K562 (cell line): ENCODE measurements at regions not wholly inside any gene's neighbourhood (a gene's known extent, or its start where the extent isn't known, plus 50 kb on each side); places are given as distances from the start of the nearest gene placed in this dataset.

Source experiments
- ATAC-seq: fragments of 200-7000 bp; cut with Tn5 transposase; 3 replicates; pipeline ENCODE4 v1.9.1; 2020; ENCODE audit warnings: moderate library complexity
- BruUV-seq: library from RNA; stranded (reverse); fragments of 400-500 nt; replicated peaks from 2 replicates; lab custom pipeline; 2021; lab: Mats Ljungman, UMichigan
- CTCF ChIA-PET: fragments of 300-600 bp; formaldehyde crosslinking; extraction: SDS; loops from one replicate; lab custom pipeline; 2021; ENCODE audit warnings: low intra/inter-chr PET ratio; lab: Yijun Ruan, JAX
- POLR2A ChIA-PET: fragments of 300-600, 350-650 bp; sonication (Branson Sonifier 250); formaldehyde crosslinking; extraction: SDS; loops from one replicate; lab custom pipeline; 2021; ENCODE audit warnings: antibody characterized with exemption, inconsistent platforms; lab: Yijun Ruan, JAX
- DNase-seq, 4 experiments: peaks; one replicate each; pipeline versions ENCODE4 v3.0.0 to v3.0.0-alpha.2; 2011 to 2018; ENCODE audit warnings: low spot score in 3 of 4, mixed read lengths in 3 of 4; ENCODE audit errors: extremely low read depth in 1 of 4
- FAIRE-seq: peaks from 2 replicates; lab custom pipeline; 2011; peaks lifted over from hg19 to GRCh38; lab: Jason Lieb, UNC
- H2AFZ ChIP-seq: 2 replicates; pipeline ENCODE4 v1.6.0; 2011; ENCODE audit warnings: low read depth, low read length, control low read depth, inconsistent platforms
- H3K27ac ChIP-seq: fragments of 200-600 bp; 3 replicates; pipeline ENCODE4 v1.8.0; 2011; ENCODE audit warnings: low read depth, mild to moderate bottlenecking, control low read depth, inconsistent platforms, low read length, moderate library complexity, mixed read lengths; ENCODE audit errors: extremely low read depth
- H3K27me3 ChIP-seq, 2 experiments: fragments of 300-600 bp in 1 of 2; 2 replicates in 1 of 2; 3 replicates in 1 of 2; pipeline versions ENCODE4 v1.6.0 to v1.8.0; 2011; ENCODE audit warnings: inconsistent platforms in 2 of 2, low read length in 2 of 2, mild to moderate bottlenecking in 1 of 2, mixed read lengths in 1 of 2, moderate library complexity in 1 of 2; ENCODE audit not compliant: control insufficient read depth in 2 of 2, insufficient read depth in 2 of 2
- H3K36me3 ChIP-seq: fragments of 300-600 bp; 3 replicates; pipeline ENCODE4 v1.8.0; 2011; ENCODE audit warnings: mild to moderate bottlenecking, low read length, inconsistent platforms; ENCODE audit not compliant: control insufficient read depth, insufficient read depth
- H3K4me1 ChIP-seq, 2 experiments: fragments of 200-600 bp in 1 of 2; replicated peaks in 1 of 2; 2 replicates in 1 of 2; 3 replicates in 1 of 2; pipeline versions ENCODE4 v1.5.1 to v1.8.0; 2011; ENCODE audit warnings: inconsistent platforms in 2 of 2, low read length in 2 of 2, mild to moderate bottlenecking in 1 of 2, mixed read lengths in 1 of 2, moderate library complexity in 1 of 2; ENCODE audit not compliant: control insufficient read depth in 2 of 2, insufficient read depth in 2 of 2
- H3K4me2 ChIP-seq: 2 replicates; pipeline ENCODE4 v1.6.1; 2011; ENCODE audit warnings: low read length, control low read depth, inconsistent platforms, mixed read lengths; ENCODE audit not compliant: insufficient read depth
- H3K4me3 ChIP-seq: fragments of 200-600 bp; sonication (generic), shearing (Covaris generic); 2 replicates; pipeline ENCODE4 v1.5.1; 2016; ENCODE audit warnings: control low read depth, inconsistent platforms
- H3K79me2 ChIP-seq: fragments of 200-600 bp; 3 replicates; pipeline ENCODE4 v1.8.0; 2011; ENCODE audit warnings: low read length, inconsistent platforms; ENCODE audit not compliant: control insufficient read depth, insufficient read depth
- H3K9ac ChIP-seq, 2 experiments: 2 replicates each; pipeline versions ENCODE4 v1.6.0 to v1.6.1; 2011; ENCODE audit warnings: low read depth in 2 of 2, low read length in 2 of 2, control low read depth in 1 of 2, inconsistent platforms in 1 of 2, mild to moderate bottlenecking in 1 of 2, mixed read lengths in 1 of 2; ENCODE audit not compliant: insufficient read depth in 1 of 2
- H3K9me1 ChIP-seq: one replicate; pipeline ENCODE4 v1.6.0; 2011; ENCODE audit warnings: inconsistent platforms, mild to moderate bottlenecking, low read length, moderate library complexity; ENCODE audit not compliant: control insufficient read depth, insufficient read depth
- H3K9me3 ChIP-seq: replicated peaks from 2 replicates; pipeline ENCODE4 v1.5.1; 2011; ENCODE audit warnings: low read depth, low read length, inconsistent platforms; ENCODE audit not compliant: control insufficient read depth, insufficient read depth
- H4K20me1 ChIP-seq: replicated peaks from 2 replicates; pipeline ENCODE4 v1.6.1; 2011; ENCODE audit warnings: low read length, inconsistent platforms, mixed read lengths; ENCODE audit not compliant: control insufficient read depth, insufficient read depth
- CBFA2T2 ChIP-seq: fragments of 450-650 bp; conservative IDR thresholded peaks from 2 replicates; pipeline ENCODE4 v1.6.1; 2017; ENCODE audit warnings: mild to moderate bottlenecking
- E2F4 ChIP-seq: sonication (generic); formaldehyde crosslinking; IDR thresholded peaks from 2 replicates; pipeline ENCODE4 v1.8.0; 2022; ENCODE audit warnings: mild to moderate bottlenecking, low read depth, missing genetic modification reagents
- PML ChIP-seq: IDR thresholded peaks from 2 replicates; pipeline ENCODE4 v1.6.1; 2012; ENCODE audit warnings: low read length, inconsistent platforms
- POLR2B ChIP-seq: fragments of 450-650 bp; IDR thresholded peaks from 2 replicates; pipeline ENCODE4 v1.6.1; 2018; ENCODE audit warnings: low read depth; ENCODE audit not compliant: partially characterized antibody
- RNF2 ChIP-seq: sonication (generic); IDR thresholded peaks from 2 replicates; pipeline ENCODE4 v1.6.1; 2016
- TEAD4 ChIP-seq, 2 experiments: sonication (generic) in 1 of 2; formaldehyde crosslinking in 1 of 2; IDR thresholded peaks; 2 replicates each; pipeline versions ENCODE4 v1.6.1 to v1.8.0; 2012 to 2022; ENCODE audit warnings: borderline replicate concordance in 1 of 2, inconsistent platforms in 1 of 2, low read length in 1 of 2, mild to moderate bottlenecking in 1 of 2, missing genetic modification reagents in 1 of 2
- ZNF121 ChIP-seq: sonication (generic); formaldehyde crosslinking; conservative IDR thresholded peaks from 2 replicates; pipeline ENCODE4 v1.8.0; 2022; ENCODE audit warnings: missing genetic modification reagents
- ZNF175 ChIP-seq: fragments of 200-800 bp; sonication (Bioruptor generic); IDR thresholded peaks from 2 replicates; pipeline ENCODE4 v1.6.1; 2016; ENCODE audit warnings: low read depth, mild to moderate bottlenecking, missing genetic modification characterization, missing compliant biosample characterization
- WGBS: fragments of 100-300 bp; shearing (Covaris generic); methylation state at CpG from one replicate; pipeline ENCODE4 v1.1.6; 2016; ENCODE audit warnings: low coverage, mixed read lengths; ENCODE audit not compliant: insufficient coverage; ENCODE audit errors: missing lambda C conversion rate; 5-methylcytosine and 5-hydroxymethylcytosine counted together
- in situ Hi-C: fragments of 300-500 bp; cut with MboI; formaldehyde crosslinking; loops from 4 replicates; pipeline ENCODE4 v1.15.0; 2018; ENCODE audit warnings: inconsistent platforms, mixed read lengths
- intact Hi-C: fragments of 100-400 bp; cut with micrococcal nuclease; formaldehyde crosslinking; loops from 2 replicates; pipeline ENCODE4 v1.14.2; 2022
- TF ChIP-seq, protein P1 (sequence below): fragments of 450-650 bp; IDR thresholded peaks from 2 replicates; pipeline ENCODE4 v1.6.1; 2016; ENCODE audit warnings: antibody characterized with exemption

- intact Hi-C loops (no loop called here), in situ Hi-C loops (no loop called here)
- BruUV-seq = no TSS peak
- POLR2A ChIA-PET = no interaction called here
- ATAC-seq = no peak
- no peaks in the 10 kb centered on the region for H3K9me3 ChIP-seq
- H3K79me2 ChIP-seq = no peaks in the 10 kb centered on the region
- H3K9ac ChIP-seq = no peak overlapping the region
- H3K9me1 ChIP-seq = no peaks in the 10 kb centered on the region
- no peaks in the 10 kb centered on the region for H3K4me1 ChIP-seq
- H3K4me3 ChIP-seq = no peak overlapping the region
- H2AFZ ChIP-seq = no peak overlapping the region
- no peaks in the 10 kb centered on the region for H3K27me3 ChIP-seq
- no peaks in the 10 kb centered on the region for H4K20me1 ChIP-seq
- no peak for FAIRE-seq
- CTCF ChIA-PET = no interaction called here
- no peaks in the 10 kb centered on the region for H3K36me3 ChIP-seq
- H3K4me2 ChIP-seq = no peak overlapping the region
- TF ChIP-seq TEAD4 (IDR thresholded peaks at IDR 0.05; ENCODE audit: low read length) (no peak), TEAD4 (CRISPR knock-in tag; IDR thresholded peaks at IDR 0.05; ENCODE audit: borderline replicate concordance) (no peak), ZNF121 (CRISPR knock-in tag) (no peak), RNF2 (no peak), PML (no peak), CBFA2T2 (no peak), E2F4 (CRISPR knock-in tag) (no peak), ZNF175 (CRISPR knock-in tag) (no peak), POLR2B (no peak)
- TF ChIP-seq, protein P1, sequence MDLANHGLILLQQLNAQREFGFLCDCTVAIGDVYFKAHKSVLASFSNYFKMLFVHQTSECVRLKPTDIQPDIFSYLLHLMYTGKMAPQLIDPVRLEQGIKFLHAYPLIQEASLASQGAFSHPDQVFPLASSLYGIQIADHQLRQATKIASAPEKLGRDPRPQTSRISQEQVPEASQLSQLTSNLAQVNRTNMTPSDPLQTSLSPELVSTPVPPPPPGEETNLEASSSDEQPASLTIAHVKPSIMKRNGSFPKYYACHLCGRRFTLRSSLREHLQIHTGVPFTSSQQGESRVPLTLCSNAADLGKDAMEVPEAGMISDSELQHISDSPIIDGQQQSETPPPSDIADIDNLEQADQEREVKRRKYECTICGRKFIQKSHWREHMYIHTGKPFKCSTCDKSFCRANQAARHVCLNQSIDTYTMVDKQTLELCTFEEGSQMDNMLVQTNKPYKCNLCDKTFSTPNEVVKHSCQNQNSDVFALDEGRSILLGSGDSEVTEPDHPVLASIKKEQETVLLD = no peak
- no peak for DNase-seq
- WGBS = 30% methylated on average over 1 of the region's 1 CpG
- H3K27ac ChIP-seq = no peak overlapping the region
These were observed 299.2 kb downstream of the UBE3D start for GRCh38 chr6:82766476-82766875.
